Stimulated activated CD8-positive, alpha-beta memory T cell treated with anti-CD3 and anti-CD28 coated beads, Interleukin-12 subunit alpha, Interleukin-12 subunit beta, amount 100 ng/mL, for 24 hours (primary cell): ENCODE measurements at regions not wholly inside any gene's neighbourhood (a gene's known extent, or its start where the extent isn't known, plus 50 kb on each side); places are given as distances from the start of the nearest gene placed in this dataset.
"Not testable (repeated sequence)": the region's sequence is repeated elsewhere in the genome, so short reads cannot be mapped to it uniquely, and the experiment has no call there.

ENCODE experiments used
- DNase-seq: peaks from one replicate; pipeline ENCODE4 v3.0.0-alpha.2; 2020; ENCODE audit errors: extremely low read depth

DNA sequence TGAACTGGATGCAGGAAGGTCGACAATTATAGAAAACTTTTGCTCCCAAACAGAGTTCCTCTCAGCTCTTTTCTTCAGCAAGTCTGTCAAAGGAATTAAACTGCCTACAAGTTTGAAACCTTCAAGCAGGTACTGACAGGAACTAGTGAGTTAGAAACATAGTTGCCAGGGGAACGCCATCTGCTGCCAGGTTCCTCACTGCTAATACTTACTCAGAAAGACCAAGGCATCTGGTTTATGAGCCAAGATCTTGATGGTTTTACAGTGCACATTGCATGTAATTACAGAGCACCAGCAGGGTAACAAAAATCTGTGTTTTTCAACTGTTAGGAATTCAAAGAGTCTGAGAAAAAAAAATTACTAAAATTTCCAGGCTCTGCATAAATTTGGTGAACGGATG, 300.0 kb upstream of the NRG3 start:
- no peak for DNase-seq

DNA sequence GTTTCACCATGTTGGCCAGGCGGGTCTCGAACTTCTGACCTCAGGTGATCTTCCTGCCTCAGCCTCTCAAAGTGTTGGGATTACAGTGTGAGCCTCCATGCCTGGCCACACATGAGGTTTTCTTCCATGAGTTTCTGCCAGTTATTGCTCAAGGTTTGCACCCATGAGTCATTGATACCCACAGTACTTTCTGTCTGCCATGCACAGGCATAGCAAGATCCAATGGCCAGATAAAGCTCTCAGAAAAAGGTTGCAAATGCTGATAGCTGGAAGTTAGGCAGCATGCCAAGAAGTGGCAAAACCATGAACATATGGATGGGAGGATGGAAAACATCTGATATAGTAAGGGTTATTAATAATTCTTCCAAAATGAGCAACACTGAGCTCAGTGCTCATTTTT, 298.7 kb upstream of the NRG3 start:
- DNase-seq = no peak

DNA sequence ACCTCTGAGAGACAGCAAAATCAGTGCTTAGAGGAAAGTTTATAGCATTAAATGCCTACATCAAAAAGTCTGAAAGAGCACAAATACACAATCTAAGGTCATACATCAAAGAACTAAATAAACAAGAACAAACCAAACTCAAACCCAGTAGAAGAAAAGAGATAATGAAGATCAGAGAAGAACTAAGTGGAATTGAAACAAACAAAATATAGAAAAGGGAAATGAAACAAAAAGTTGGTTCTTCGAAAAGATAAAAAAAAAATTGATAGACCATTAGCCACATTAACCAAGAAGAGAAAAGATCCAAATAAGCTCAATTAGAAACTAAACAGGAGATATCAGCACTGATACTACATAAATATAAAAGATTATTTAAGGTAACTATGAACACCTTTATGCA, 280.0 kb upstream of the NRG3 start:
- no peak for DNase-seq

DNA sequence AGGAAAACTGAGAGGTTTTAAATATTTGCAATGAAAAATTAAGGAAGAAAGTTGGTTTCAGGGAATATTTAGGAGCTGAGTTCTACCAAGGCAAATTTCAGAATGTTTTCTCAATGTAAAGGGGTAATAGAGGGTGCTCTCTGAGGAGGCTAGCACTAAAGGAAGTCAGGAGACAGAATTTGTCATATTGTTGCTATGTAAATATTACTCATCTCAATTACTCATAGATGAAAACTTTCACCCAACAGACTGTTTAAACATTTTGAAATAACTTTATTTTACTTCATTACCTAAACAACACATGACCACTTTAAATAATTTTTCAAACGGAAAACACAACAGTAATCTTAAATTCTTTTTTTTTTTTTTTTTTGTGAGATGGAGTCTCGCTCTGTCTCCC, 274.8 kb upstream of the NRG3 start:
- no peak for DNase-seq

DNA sequence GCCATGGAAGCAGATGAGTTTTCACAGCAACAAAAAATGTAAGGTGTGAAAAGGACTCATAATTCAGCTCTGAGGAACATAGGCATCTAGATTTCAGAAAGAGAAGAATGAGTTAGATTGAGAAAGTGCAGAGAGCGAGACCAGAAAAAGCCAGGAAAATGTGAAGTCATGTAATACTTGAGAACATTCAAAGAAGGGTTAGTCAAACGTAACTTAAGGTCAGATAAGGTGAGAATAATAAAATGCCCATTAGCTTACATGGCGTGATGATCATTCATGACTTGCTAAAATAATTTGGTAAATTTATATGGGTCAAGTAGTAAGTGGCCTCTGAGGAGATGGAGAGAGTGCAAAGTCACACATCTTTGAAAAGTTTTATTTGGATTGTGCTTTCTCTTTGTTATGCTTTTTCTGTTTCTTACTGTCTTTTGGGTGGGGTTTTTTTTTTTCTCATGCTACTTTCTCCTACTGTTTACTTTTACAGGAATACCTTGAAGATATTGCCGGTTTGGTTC, 271.8 kb upstream of the NRG3 start:
- no peak for DNase-seq

DNA sequence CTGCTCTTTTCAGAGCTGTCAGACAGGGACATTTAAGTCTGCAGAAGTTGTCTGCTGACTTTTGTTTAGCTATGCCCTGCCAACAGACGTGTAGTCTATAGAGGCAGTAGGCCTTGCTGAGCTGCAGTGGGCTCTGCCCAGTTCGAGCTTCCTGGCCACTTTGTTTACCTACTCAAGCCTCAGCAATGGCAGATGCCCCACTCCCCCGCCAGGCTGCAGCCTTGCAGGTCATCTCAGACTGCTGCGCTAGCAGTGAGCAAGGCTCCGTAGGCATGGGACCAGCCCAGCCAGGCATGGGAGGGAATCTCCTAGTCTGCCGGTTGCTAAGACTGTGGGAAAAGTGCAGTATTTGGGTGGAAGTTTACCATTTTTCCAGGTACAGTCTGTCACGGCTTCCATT, 230.5 kb upstream of the NRG3 start:
- DNase-seq = not testable (repeated sequence)

DNA sequence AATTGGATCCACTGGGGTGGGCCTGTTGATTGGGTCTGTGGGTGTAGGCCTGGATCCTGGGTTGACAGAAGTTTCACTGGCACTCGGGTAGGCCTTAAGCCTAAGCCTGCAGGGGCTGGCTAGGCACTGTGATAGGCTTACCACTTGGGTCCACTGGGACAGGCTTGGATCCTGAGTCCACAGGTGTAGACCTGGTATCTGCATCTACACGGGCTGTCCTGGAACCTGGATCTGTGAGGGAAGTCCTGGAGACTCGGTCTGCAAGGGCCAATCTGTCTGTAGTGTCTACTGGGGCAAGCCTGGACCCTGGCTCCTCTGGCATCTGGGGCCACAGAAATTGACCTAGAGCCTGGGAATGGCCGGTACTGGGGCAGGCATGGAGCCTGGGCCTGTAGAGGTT, 219.0 kb upstream of the NRG3 start:
- no peak for DNase-seq

DNA sequence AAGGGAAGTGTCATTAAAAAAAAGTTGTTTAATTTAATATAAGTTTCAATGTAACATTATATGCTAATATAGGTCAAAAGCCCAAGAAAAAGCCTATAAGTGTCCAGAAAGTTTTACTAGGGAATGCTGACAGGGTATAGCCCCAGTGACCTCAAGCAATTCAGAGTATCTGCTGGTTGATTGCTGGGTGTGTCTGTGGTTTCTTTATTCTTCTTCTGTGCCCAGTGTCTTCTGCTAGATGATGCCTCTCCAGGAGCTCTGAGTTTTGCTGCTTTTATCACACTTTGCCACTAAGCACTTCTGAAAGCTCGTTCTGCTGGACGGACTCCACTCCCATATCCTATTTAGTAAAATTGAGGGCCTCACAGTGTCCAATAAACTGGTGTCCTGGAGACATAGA, 212.2 kb upstream of the NRG3 start:
- no peak for DNase-seq

DNA sequence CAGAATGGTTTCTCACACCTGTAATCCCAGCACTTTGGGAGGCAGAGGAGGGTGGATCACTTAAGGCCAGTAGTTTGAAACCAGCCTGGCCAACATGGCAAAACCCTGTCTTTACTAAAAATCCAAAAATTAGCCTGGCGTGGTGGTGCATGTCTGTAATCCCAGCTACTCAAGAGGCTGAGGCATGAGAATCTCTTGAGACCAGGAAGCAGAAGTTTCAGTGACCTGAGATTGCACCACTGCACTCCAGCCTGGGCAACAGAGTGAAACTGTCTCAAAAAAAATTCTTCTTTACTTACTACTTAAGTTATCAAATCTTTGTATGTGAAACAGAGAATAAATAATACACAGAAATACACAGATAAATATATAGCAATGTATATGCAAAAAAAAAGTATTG, 210.2 kb upstream of the NRG3 start:
- DNase-seq = not testable (repeated sequence)

DNA sequence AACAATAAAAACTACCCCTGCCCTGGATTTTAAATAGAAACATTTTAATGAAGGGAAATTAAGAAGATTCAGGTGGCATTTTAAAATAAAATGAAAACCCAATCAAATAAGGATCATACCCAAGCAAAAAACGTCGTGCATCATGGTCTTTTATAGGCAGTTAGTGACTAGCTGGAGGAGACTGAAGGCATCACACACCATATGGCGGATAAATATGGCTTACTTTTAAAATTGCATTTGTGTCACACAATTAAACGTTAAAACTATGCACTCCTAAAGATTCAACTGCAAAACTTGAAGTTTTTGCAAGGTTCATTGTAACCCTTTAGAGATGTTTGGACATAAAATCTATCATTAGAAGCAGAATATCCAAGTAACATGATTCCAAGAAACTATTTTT, 200.1 kb upstream of the NRG3 start:
- DNase-seq = no peak

DNA sequence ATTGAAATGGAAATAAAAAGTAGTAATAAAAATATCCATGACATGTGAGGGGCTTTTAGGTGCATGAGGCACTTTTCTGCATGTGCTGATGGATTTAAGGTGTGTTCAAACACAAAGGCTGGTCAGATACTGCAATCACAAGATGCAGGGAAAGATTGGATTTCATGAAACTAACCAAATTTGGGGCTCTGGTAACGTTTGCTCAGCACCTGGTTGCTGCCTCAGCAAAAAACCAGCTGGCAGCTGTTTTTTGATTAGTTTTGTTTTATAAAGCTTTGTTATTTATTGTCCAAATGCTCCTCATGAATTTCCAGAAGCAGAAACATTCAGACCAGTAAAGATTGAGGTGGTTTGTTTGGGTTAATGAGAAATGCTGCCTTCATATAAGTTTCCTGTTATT, 195.7 kb upstream of the NRG3 start:
- DNase-seq = no peak

DNA sequence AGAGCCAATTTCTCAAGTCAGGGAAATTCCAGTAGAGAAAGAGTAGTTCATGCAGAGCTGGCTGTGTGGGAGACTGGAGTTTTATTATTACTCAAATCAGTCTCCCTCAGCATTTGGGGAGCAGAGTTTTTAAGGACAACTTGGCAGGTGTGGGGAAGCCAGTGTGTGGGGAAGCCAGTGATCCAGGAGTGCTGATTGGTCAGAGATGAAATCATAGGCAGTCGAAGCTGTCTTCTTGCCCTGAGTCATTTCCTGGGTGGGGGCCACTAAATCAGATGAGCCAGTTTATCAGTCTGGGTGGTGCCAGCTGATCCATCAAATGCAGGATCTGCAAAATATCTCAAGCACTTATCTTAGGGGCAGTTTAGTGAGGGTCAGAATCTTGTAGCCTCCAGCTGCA, 194.6 kb upstream of the NRG3 start:
- DNase-seq = no peak

DNA sequence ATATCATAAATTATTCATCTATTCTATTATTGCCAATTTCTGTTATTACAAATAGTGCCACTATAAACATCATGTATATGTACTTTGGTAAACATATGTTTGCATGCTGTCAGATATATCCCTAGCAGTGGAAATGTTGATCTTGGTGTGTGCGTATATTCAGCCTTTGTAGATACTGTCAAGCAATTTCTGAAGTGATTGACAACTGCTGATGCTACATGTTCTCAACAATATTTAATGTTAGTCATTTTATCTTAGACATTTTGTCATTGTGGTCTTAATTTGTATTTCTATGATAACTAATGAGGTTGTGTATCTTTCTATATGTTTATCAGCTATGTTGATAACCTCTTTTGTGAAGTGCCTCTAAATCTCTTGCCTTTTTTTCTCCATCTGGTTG, 186.5 kb upstream of the NRG3 start:
- DNase-seq = no peak

DNA sequence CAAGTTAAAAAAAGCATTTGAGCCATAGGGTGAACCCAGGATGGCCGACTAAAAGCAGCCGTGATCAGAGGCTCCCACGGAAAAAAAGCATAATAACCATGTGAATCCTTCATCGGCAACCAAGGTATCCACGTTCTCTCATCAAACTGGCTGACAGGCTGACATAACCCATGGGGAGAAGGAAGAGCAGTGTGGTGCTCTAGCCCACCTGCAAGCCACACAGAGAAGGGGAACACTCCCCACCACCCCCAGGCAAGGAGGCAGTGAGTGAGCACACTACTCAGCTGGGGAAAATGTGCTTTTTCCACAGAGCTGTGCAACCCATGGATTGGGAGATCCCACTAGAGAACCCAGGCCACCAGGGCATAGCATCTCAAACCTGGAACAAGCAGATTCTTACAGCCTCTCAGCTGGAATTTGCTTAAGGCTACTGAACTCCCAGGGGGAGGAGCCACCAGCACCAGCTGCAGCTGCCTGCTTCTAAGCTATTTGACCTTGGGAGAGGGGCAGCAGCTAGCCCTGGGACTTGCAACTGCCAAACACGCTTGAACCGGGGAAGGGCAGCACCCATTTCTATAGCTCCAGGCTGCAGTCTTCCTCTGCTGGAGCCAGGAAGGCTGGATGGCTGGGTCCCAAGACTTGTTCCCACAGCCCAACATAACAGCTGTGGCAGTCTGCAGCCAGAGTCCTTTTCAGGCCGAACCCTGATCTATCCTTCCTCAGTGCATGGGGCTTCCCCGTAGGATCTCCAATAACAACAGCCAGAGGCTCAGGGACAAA, 178.2 kb upstream of the NRG3 start:
- no peak for DNase-seq

DNA sequence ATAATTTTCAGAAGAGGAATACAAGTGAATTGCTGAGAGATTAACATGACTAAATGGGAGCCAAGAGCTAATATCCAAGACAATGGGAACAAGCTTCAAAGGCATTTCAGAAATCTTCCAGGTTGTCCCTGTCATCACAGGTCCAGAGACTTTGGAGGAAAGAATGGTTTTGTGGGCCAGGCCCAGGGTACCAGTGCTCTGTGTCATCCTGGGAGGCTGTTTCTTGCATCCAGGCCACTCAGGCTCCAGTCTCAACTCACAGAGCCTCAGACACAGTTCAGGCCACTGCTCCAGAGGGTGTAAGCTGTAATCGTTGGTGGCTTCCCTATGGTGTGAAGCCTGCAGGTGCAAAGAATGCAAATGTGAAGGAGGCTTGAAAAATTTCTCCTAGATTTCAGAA, 170.4 kb upstream of the NRG3 start:
- DNase-seq = no peak

DNA sequence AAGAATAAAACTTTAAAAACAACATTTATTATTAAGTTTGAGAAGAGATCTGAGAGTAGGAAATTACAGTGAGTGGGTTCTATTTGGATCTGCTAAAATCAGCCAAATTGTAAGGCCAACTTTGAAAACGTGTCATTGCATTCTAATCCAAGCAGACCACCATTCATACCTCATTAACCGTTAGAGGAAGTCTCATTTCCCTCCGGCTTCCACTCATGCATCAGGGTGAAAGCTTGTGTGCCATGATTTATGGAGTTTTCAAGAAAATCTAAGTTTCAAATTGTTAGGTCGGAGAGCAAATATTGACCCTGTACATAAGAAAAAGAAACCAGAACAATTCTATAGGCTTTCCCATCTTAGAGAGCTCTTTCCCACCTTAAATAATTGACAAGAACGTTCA, 166.6 kb upstream of the NRG3 start:
- no peak for DNase-seq

DNA sequence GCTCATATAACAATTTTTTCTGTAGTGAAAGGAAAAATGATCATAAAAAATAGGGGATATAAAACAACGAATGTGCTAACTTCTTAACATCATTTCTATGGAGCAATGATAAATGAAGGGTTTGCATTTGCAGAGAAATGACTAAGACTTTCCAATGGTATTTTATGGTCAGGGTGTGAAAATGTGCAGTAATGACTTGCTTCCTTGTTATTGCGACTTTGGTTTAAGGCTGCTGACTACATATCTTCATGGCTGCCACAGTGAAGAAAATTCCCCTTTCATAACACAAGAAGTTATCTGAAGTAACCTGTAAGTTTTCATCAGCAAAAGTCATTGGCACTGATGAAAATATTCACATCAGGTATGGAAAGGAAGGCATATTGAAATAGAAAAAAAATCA, 166.1 kb upstream of the NRG3 start:
- no peak for DNase-seq

DNA sequence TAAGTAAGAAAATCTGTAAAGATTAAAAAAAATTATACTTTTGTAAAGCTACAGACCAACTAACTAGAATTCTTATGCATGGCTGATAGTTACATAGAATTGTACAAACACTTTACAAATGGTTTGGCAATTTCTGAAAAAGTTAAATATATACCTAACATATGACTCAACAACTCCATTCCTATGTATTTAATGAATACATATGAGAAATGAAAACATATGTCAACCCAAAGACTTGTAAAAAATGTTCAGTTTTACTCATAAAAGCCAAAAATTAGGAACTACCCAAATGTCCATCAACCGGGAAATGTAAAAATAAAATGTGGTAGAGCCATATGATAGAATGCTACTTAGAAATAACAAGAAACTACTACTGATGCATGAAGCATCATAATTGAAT, 152.6 kb upstream of the NRG3 start:
- no peak for DNase-seq

DNA sequence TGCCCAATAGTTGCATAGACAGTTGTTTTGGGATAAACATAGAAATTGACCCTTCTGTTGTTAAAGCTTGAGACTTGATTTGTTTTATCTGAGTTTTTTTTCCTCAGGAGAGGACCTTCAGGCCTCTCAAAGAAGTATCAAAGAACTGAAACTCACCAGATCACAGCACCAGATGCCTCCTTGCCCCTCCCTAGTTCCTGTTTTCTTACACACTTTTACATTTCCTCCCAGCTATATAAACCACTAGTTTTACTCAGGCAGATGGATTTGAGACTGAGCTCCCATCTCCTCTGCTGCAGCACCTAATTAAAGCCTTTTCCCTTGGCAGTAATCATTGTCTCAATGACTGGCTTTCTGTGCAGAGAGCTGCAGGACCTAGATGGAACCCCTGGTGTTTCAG, 150.6 kb upstream of the NRG3 start:
- no peak for DNase-seq

DNA sequence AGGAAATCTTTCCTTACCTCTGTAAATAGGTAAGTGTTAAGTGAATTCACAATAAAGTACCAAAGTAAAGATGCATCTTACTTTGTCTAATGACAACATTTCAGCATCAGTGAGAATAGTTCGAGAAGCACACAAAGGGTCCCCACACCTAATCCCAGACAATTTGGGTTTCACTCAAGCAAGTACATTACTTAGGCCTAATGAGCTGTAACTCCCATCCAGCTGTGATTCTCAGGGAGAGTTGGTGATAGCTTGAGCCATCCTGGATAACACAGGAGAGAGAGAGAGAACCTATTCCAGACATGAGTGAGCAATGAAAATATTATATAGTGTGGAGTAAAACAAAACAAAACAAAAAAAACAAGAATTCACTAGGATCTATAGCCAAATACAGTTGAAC, 149.1 kb upstream of the NRG3 start:
- DNase-seq = no peak

DNA sequence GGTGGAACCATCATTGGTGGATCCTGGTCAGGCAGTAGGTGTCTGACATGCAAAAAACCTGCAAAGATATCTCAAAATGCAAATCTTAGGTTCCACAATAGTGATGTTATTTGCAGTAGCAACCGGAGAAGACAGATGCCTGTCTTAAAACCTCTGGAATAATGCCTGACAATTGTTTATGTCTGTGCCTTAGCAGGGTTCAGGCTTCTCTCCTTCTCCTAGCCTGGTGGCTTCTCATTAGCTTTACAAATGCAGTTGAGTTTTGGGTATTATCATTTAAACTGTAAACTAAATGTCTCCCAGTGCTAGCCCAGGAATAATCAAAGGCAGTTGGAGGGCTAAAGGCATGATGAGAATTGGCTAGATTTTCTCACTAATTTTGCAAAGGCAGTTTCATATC, 146.3 kb upstream of the NRG3 start:
- DNase-seq = no peak

DNA sequence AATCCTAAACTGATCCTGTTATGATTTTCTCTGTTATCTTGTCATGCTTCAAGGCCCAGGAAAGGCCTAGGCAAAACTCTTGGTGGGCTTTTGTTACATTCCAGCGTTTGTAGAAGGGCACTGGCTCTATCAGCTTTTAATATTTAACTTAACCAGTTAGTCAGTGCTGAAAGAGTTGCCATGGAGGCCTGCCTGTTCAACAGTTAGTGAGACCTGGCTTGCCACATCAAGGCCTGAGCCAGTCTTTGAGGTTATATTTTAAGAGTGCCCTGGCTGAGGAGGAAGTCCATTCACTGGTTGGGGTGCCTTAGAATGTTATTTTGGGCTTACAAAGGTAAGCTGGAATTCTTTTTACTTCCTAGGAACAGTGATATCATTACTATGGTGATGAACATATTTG, 144.1 kb upstream of the NRG3 start:
- DNase-seq = no peak

DNA sequence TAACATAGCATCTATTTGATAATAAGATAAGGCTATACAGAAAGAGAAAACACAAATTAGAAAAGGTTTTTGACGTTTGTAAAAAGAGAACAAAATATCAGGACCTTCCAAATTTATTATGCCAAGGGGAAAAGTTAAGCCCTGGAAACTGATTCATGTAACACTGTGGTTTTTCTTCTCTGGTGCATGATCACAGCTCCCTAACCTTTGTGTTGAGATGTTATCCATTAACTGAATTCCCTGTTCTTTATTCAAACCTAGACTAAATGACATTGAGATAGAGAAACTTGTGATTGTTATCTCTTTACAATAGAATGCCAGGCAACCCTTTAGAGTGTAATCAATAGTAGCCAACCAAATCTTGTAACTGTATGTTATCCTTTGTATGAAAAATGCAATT, 141.5 kb upstream of the NRG3 start:
- DNase-seq = no peak

DNA sequence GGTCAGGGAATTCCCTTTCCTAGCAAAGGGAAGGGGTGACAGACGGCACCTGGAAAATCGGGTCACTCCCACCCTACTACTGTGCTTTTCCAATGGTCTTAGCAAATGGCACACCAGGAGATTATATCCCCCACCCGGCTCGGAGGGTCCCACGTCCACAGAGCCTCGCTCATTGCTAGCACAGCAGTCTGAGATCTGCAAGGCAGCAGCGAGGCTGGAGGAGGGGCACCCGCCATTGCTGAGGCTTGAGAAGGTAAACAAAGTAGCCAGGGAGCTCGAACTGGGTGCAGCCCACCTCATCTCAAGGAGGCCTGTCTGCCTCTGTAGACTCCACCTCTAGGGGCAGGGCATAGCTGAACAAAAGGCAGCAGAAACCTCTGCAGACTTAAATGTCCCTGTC, 139.8 kb upstream of the NRG3 start:
- DNase-seq = not testable (repeated sequence)
